ENCODE measurements at regions not wholly inside any gene's neighbourhood (a gene's known extent, or its start where the extent isn't known, plus 50 kb on each side); places are given as distances from the start of the nearest gene placed in this dataset.
"Not testable (repeated sequence)": the region's sequence is repeated elsewhere in the genome, so short reads cannot be mapped to it uniquely, and the experiment has no call there.

DNA sequence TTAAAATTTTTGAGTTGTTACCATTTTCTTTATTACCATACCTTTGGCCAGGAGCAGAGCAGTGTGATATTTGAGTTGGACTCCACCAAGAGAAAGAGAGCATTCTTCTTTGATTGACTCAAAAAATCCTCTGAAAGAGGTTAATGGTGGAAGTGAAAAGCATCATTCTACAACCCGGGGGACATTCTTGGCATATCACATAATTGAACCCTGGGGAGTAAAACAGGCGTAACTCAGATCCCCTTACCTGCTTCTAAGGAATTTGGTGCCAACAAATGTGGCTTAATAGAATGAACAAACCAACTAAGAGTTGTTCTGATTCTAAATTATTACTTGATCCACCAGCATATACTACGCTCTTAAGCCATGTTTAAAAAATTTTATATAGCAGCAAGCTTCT, 351.1 kb upstream of the DEPDC1 start:
- H3K4me3 Mint-ChIP-seq, result no peak overlapping the region
- TF ChIP-seq CTCF (IDR thresholded peaks at IDR 0.05; ENCODE audit: unreplicated experiment), result no peak
- H3K27me3 Mint-ChIP-seq (ENCODE audit: low read depth), result no peaks in the 10 kb centered on the region
- no peak for DNase-seq (ENCODE audit: low spot score in 2 of 2, unreplicated experiment in 2 of 2)
- no peak overlapping the region for H3K27ac Mint-ChIP-seq
- H3K36me3 Mint-ChIP-seq, result no peaks in the 10 kb centered on the region
- H3K4me1 Mint-ChIP-seq, result no peaks in the 10 kb centered on the region
- H3K9me3 Mint-ChIP-seq, result no peaks in the 10 kb centered on the region

- Mint-ChIP-seq H3K4me3 (no peak overlapping the region), H3K9me3 (peaks cover 47% of the 10 kb centered on the region), H3K27ac (no peak overlapping the region), H3K27me3 (ENCODE audit: low read depth) (no peaks in the 10 kb centered on the region), H3K4me1 (no peaks in the 10 kb centered on the region), H3K36me3 (no peaks in the 10 kb centered on the region)
- DNase-seq (ENCODE audit: low spot score in 2 of 2, unreplicated experiment in 2 of 2), result no peak
- no peak for TF ChIP-seq CTCF (IDR thresholded peaks at IDR 0.05; ENCODE audit: unreplicated experiment)
Observed at GRCh38 chr1:68868606-68869005, 371.7 kb upstream of the DEPDC1 start.

GRCh38 chr1:68873144-68873543, 376.3 kb upstream of the DEPDC1 start:
- no peaks in the 10 kb centered on the region for H3K4me1 Mint-ChIP-seq
- no peak for TF ChIP-seq CTCF (IDR thresholded peaks at IDR 0.05; ENCODE audit: unreplicated experiment)
- DNase-seq (ENCODE audit: low spot score in 2 of 2, unreplicated experiment in 2 of 2), result no peak
- no peaks in the 10 kb centered on the region for H3K27me3 Mint-ChIP-seq (ENCODE audit: low read depth)
- H3K27ac Mint-ChIP-seq, result no peak overlapping the region
- H3K9me3 Mint-ChIP-seq, result peaks cover 40% of the 10 kb centered on the region
- peaks cover 3% of the 10 kb centered on the region for H3K36me3 Mint-ChIP-seq
- no peak overlapping the region for H3K4me3 Mint-ChIP-seq

DNA sequence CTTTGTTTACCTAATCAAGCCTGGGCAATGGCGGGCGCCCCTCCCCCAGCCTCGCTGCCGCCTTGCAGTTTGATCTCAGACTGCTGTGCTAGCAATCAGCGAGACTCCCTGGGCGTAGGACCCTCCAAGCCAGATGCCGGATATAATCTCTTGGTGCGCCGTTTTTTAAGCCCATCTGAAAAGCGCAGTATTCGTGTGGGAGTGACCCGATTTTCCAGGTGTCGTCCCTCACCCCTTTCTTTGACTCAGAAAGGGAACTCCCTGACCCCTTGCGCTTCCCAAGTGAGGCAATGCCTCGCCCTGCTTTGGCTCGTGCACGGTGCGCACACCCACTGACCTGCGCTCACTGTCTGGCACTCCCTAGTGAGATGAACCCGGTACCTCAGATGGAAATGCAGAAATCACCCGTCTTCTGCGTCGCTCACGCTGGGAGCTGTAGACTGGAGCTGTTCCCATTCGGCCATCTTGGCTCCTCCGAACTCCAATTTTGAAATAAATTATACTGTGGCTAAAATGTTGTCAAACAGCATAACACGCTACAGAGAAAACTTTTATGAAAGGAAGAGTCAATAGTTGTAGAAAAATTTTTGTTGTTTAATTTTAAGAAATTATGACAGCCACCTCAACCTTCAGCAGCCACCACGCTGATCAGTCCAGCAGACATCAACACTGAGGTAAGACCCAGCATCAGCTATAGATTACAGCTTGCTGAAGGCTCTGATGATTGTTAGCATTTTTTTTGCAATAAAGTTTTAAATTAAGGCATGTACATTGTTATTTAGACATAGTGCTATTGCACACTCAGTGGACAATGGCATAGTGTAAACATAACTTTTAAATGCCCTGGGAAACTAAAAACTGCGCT, 384.7 kb upstream of the DEPDC1 start:
- not testable (repeated sequence) for H3K27ac Mint-ChIP-seq; H3K4me3 Mint-ChIP-seq; DNase-seq (ENCODE audit: low spot score in 2 of 2, unreplicated experiment in 2 of 2)

GRCh38 chr1:68889471-68889870, 392.6 kb upstream of the DEPDC1 start:
- H3K36me3 Mint-ChIP-seq, result no peaks in the 10 kb centered on the region
- TF ChIP-seq CTCF (IDR thresholded peaks at IDR 0.05; ENCODE audit: unreplicated experiment), result no peak
- H3K27ac Mint-ChIP-seq, result no peak overlapping the region
- H3K4me3 Mint-ChIP-seq, result no peak overlapping the region
- peaks cover 3% of the 10 kb centered on the region for H3K9me3 Mint-ChIP-seq
- H3K4me1 Mint-ChIP-seq, result no peaks in the 10 kb centered on the region
- no peak for DNase-seq (ENCODE audit: low spot score in 2 of 2, unreplicated experiment in 2 of 2)
- H3K27me3 Mint-ChIP-seq (ENCODE audit: low read depth), result no peaks in the 10 kb centered on the region

More for the DNA sequence above, 384.7 kb upstream of the DEPDC1 start:
- not testable (repeated sequence) for H3K27me3 Mint-ChIP-seq (ENCODE audit: low read depth); H3K36me3 Mint-ChIP-seq; H3K9me3 Mint-ChIP-seq; H3K4me1 Mint-ChIP-seq

DNA sequence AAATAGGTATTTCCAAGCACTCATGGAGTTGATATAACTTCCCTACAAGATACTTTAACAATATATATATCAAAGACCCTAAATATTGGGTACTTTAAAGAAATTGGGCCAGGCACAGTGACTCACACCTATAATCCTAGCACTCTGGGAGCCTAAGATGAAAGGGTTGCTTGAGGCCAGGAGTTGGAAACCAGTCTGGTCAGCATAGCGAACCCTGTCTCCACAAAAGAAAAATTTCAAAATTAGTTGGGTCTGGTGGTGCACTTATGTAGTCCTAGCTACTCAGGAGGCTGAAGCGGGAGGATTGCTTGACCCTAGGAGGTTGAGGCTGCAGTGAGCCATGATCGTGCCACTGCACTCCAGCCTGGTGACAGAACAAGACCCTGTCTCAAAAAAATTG, 393.9 kb upstream of the DEPDC1 start:
- no peak for DNase-seq (ENCODE audit: low spot score in 2 of 2, unreplicated experiment in 2 of 2)
- H3K27me3 Mint-ChIP-seq (ENCODE audit: low read depth), result no peaks in the 10 kb centered on the region
- H3K36me3 Mint-ChIP-seq, result no peaks in the 10 kb centered on the region
- no peak overlapping the region for H3K4me3 Mint-ChIP-seq
- no peaks in the 10 kb centered on the region for H3K4me1 Mint-ChIP-seq
- no peak overlapping the region for H3K27ac Mint-ChIP-seq
- H3K9me3 Mint-ChIP-seq, result peaks cover 5% of the 10 kb centered on the region
- TF ChIP-seq CTCF (IDR thresholded peaks at IDR 0.05; ENCODE audit: unreplicated experiment), result no peak

Measured in mesothelial cell of epicardium (in vitro differentiated cells).